ENCODE measurements at regions not wholly inside any gene's neighbourhood (a gene's known extent, or its start where the extent isn't known, plus 50 kb on each side); places are given as distances from the start of the nearest gene placed in this dataset.

GRCh38 chr10:94138391-94138790, 144.7 kb downstream of the PLCE1 start:
- no peak for DNase-seq
- Histone ChIP-seq H3K36me3 (ENCODE audit: control insufficient read depth in 4 of 4, insufficient read depth in 4 of 4, low read length in 4 of 4) (no peaks in the 10 kb centered on the region), H3K9ac (ENCODE audit: insufficient read depth in 1 of 2, low read length in 2 of 2) (no peak overlapping the region), H3K27me3 (ENCODE audit: control insufficient read depth in 3 of 3, insufficient read depth in 3 of 3, low read length in 2 of 3) (no peaks in the 10 kb centered on the region), H3K27ac (ENCODE audit: low read depth in 1 of 2, low read length in 1 of 2) (no peak overlapping the region), H3K4me1 (ENCODE audit: control insufficient read depth in 5 of 5, insufficient read depth in 5 of 5, low read length in 5 of 5) (peaks cover 0 to 3% (median under 1%) of the 10 kb centered on the region in 5 donors), H3K9me3 (ENCODE audit: control insufficient read depth in 4 of 4, insufficient read depth in 3 of 4, low read length in 3 of 4) (no peaks in the 10 kb centered on the region), H3K4me3 (no peak overlapping the region)
- WGBS, 2 donors: 84 to 87% methylated on average over 2 of the region's 2 CpGs
- no peak for TF ChIP-seq CTCF (IDR thresholded peaks at IDR 0.05; ENCODE audit: control extremely low read depth, extremely low read depth)
- peak; percentile 8 for ATAC-seq (ENCODE audit: insufficient read depth, low FRiP score)

- peaks cover 0 to 8% (median 3%) of the 10 kb centered on the region in 4 donors for H3K9me3 ChIP-seq (ENCODE audit: control insufficient read depth in 4 of 4, insufficient read depth in 3 of 4, low read length in 3 of 4)
- H3K4me3 ChIP-seq: no peak overlapping the region
- no peaks in the 10 kb centered on the region for H3K27me3 ChIP-seq (ENCODE audit: control insufficient read depth in 3 of 3, insufficient read depth in 3 of 3, low read length in 2 of 3)
- no peak overlapping the region for H3K27ac ChIP-seq (ENCODE audit: low read depth in 1 of 2, low read length in 1 of 2)
- peak in 2 of 3 donors; percentile 55 to 68 for DNase-seq
- no peaks in the 10 kb centered on the region for H3K36me3 ChIP-seq (ENCODE audit: control insufficient read depth in 4 of 4, insufficient read depth in 4 of 4, low read length in 4 of 4)
- no peak overlapping the region for H3K9ac ChIP-seq (ENCODE audit: insufficient read depth in 1 of 2, low read length in 2 of 2)
- ATAC-seq (ENCODE audit: insufficient read depth, low FRiP score): no peak
- H3K4me1 ChIP-seq (ENCODE audit: control insufficient read depth in 5 of 5, insufficient read depth in 5 of 5, low read length in 5 of 5): peaks cover 0 to 10% (median 3%) of the 10 kb centered on the region in 5 donors
- TF ChIP-seq CTCF (IDR thresholded peaks at IDR 0.05; ENCODE audit: control extremely low read depth, extremely low read depth): no peak
Measured at GRCh38 chr10:94143261-94143660, 149.5 kb downstream of the PLCE1 start.

GRCh38 chr10:94146313-94146712, 152.6 kb downstream of the PLCE1 start:
- Histone ChIP-seq H3K27ac (ENCODE audit: low read depth in 1 of 2, low read length in 1 of 2) (no peak overlapping the region), H3K9me3 (ENCODE audit: control insufficient read depth in 4 of 4, insufficient read depth in 3 of 4, low read length in 3 of 4) (peaks cover 0 to 8% (median 3%) of the 10 kb centered on the region in 4 donors), H3K4me1 (ENCODE audit: control insufficient read depth in 5 of 5, insufficient read depth in 5 of 5, low read length in 5 of 5) (peaks cover 0 to 10% (median 2%) of the 10 kb centered on the region in 5 donors), H3K4me3 (no peak overlapping the region), H3K9ac (ENCODE audit: insufficient read depth in 1 of 2, low read length in 2 of 2) (no peak overlapping the region), H3K27me3 (ENCODE audit: control insufficient read depth in 3 of 3, insufficient read depth in 3 of 3, low read length in 2 of 3) (no peaks in the 10 kb centered on the region), H3K36me3 (ENCODE audit: control insufficient read depth in 4 of 4, insufficient read depth in 4 of 4, low read length in 4 of 4) (no peaks in the 10 kb centered on the region)
- no peak for ATAC-seq (ENCODE audit: insufficient read depth, low FRiP score)
- no peak for TF ChIP-seq CTCF (IDR thresholded peaks at IDR 0.05; ENCODE audit: control extremely low read depth, extremely low read depth)
- DNase-seq: no peak
- 86 to 93% methylated on average over 8 of the region's 8 CpGs for WGBS, 2 donors

- no peak overlapping the region for H3K9ac ChIP-seq (ENCODE audit: insufficient read depth in 1 of 2, low read length in 2 of 2)
- no peak overlapping the region for H3K4me3 ChIP-seq
- H3K27ac ChIP-seq (ENCODE audit: low read depth in 1 of 2, low read length in 1 of 2): no peak overlapping the region
- peaks cover 0 to 8% (median 3%) of the 10 kb centered on the region in 4 donors for H3K9me3 ChIP-seq (ENCODE audit: control insufficient read depth in 4 of 4, insufficient read depth in 3 of 4, low read length in 3 of 4)
- 86 to 91% methylated on average over 5 of the region's 5 CpGs for WGBS, 2 donors
- H3K27me3 ChIP-seq (ENCODE audit: control insufficient read depth in 3 of 3, insufficient read depth in 3 of 3, low read length in 2 of 3): no peaks in the 10 kb centered on the region
- no peak for TF ChIP-seq CTCF (IDR thresholded peaks at IDR 0.05; ENCODE audit: control extremely low read depth, extremely low read depth)
- H3K36me3 ChIP-seq (ENCODE audit: control insufficient read depth in 4 of 4, insufficient read depth in 4 of 4, low read length in 4 of 4): no peaks in the 10 kb centered on the region
- ATAC-seq (ENCODE audit: insufficient read depth, low FRiP score) (no peak), DNase-seq (no peak)
- H3K4me1 ChIP-seq (ENCODE audit: control insufficient read depth in 5 of 5, insufficient read depth in 5 of 5, low read length in 5 of 5): peaks cover 0 to 10% (median 2%) of the 10 kb centered on the region in 5 donors
Measured at GRCh38 chr10:94146746-94147145, 153.0 kb downstream of the PLCE1 start.
